H1 (cell line): ENCODE measurements at regions not wholly inside any gene's neighbourhood (a gene's known extent, or its start where the extent isn't known, plus 50 kb on each side); places are given as distances from the start of the nearest gene placed in this dataset.

ENCODE experiments used
- CTCF ChIA-PET: fragments of 300-600 bp; sonication (Branson Sonifier 250); formaldehyde crosslinking; loops from one replicate; lab custom pipeline; 2021; ENCODE audit not compliant: partially characterized antibody; lab: Charles Lee
- POLR2A ChIA-PET: fragments of 300-600 bp; sonication (Branson Sonifier 250); formaldehyde crosslinking; loops from one replicate; lab custom pipeline; 2021; ENCODE audit warnings: inconsistent platforms; ENCODE audit not compliant: partially characterized antibody; lab: Charles Lee
- DNase-seq, 2 experiments: peaks; one replicate each; pipeline versions ENCODE4 v3.0.0 to v3.0.0-alpha.2; 2010 to 2022; ENCODE audit warnings: low spot score in 2 of 2, low read depth in 1 of 2, mixed read lengths in 1 of 2
- FAIRE-seq: peaks from 2 replicates; lab custom pipeline; 2011; peaks lifted over from hg19 to GRCh38; lab: Jason Lieb, UNC
- H2AFZ ChIP-seq: 2 replicates; pipeline ENCODE4 v1.8.1; 2012; ENCODE audit warnings: low read length, inconsistent platforms
- H2AK5ac ChIP-seq: 2 replicates; pipeline ENCODE4 v1.6.1; 2013; ENCODE audit warnings: low read depth, low read length
- H2BK120ac ChIP-seq: replicated peaks from 2 replicates; pipeline ENCODE3; 2013; ENCODE audit warnings: low read depth, low read length, inconsistent platforms
- H2BK12ac ChIP-seq: 2 replicates; pipeline ENCODE4 v1.6.1; 2013; ENCODE audit warnings: low read depth, low read length
- H2BK15ac ChIP-seq: 2 replicates; pipeline ENCODE4 v1.6.1; 2013; ENCODE audit warnings: low read length
- H2BK20ac ChIP-seq: 2 replicates; pipeline ENCODE4 v1.6.1; 2013; ENCODE audit warnings: low read length
- H2BK5ac ChIP-seq: 2 replicates; pipeline ENCODE4 v1.6.1; 2013; ENCODE audit warnings: low read depth, low read length
- H3K14ac ChIP-seq: 2 replicates; pipeline ENCODE4 v1.6.1; 2013; ENCODE audit warnings: inconsistent platforms; ENCODE audit not compliant: insufficient read length
- H3K18ac ChIP-seq: 2 replicates; pipeline ENCODE4 v1.6.1; 2013; ENCODE audit warnings: low read length; ENCODE audit errors: extremely low read depth
- H3K23ac ChIP-seq: 2 replicates; pipeline ENCODE4 v1.6.1; 2013; ENCODE audit warnings: inconsistent platforms; ENCODE audit not compliant: insufficient read length
- H3K23me2 ChIP-seq: 2 replicates; pipeline ENCODE4 v1.6.1; 2013; ENCODE audit warnings: low read depth, low read length
- H3K27ac ChIP-seq: 2 replicates; pipeline ENCODE4 v1.6.1; 2011; ENCODE audit warnings: low read depth, low read length, inconsistent platforms
- H3K27me3 ChIP-seq, 4 experiments: replicated peaks in 1 of 4; 1 replicate in 1 of 4; 2 replicates in 3 of 4; pipeline versions ENCODE4 v1.6.1 to v1.8.1; 2011 to 2013; ENCODE audit warnings: low read length in 3 of 4, mild to moderate bottlenecking in 3 of 4, inconsistent platforms in 2 of 4, mixed read lengths in 2 of 4, moderate library complexity in 1 of 4; ENCODE audit not compliant: control insufficient read depth in 3 of 4, insufficient read depth in 3 of 4; ENCODE audit errors: extremely low read depth in 1 of 4
- H3K36me3 ChIP-seq, 4 experiments: 2 replicates each; pipeline versions ENCODE4 v1.6.1 to v1.8.1; 2011 to 2013; ENCODE audit warnings: mild to moderate bottlenecking in 4 of 4, low read length in 3 of 4, moderate library complexity in 2 of 4, control low read depth in 1 of 4, inconsistent platforms in 1 of 4; ENCODE audit not compliant: insufficient read depth in 4 of 4, control insufficient read depth in 2 of 4
- H3K4ac ChIP-seq: replicated peaks from 2 replicates; pipeline ENCODE3; 2013; ENCODE audit warnings: low read length, low read depth, mixed read lengths, inconsistent platforms; ENCODE audit not compliant: insufficient read length
- H3K4me1 ChIP-seq, 4 experiments: replicated peaks in 1 of 4; 1 replicate in 1 of 4; 2 replicates in 3 of 4; pipeline versions ENCODE4 v1.6.1 to v1.8.1; 2011 to 2013; ENCODE audit warnings: low read length in 3 of 4, inconsistent platforms in 2 of 4, mixed read lengths in 1 of 4; ENCODE audit not compliant: insufficient read depth in 4 of 4, control insufficient read depth in 3 of 4
- H3K4me2 ChIP-seq, 2 experiments: 2 replicates each; pipeline versions ENCODE4 v1.6.1 to v1.8.1; 2011 to 2013; ENCODE audit warnings: low read depth in 2 of 2, low read length in 2 of 2, control low read depth in 1 of 2, inconsistent platforms in 1 of 2, mild to moderate bottlenecking in 1 of 2; ENCODE audit not compliant: insufficient read depth in 1 of 2
- H3K4me3 ChIP-seq, 4 experiments: fragments of 200-600, 300-600 bp in 1 of 4; sonication (generic), shearing (Covaris generic), sonication (Bioruptor Twin) in 1 of 4; 2 replicates each; pipeline versions ENCODE4 v1.5.1 to v1.8.1; 2011 to 2016; ENCODE audit warnings: low read length in 4 of 4, low read depth in 3 of 4, control low read depth in 2 of 4, inconsistent platforms in 2 of 4, mild to moderate bottlenecking in 2 of 4, mixed read lengths in 1 of 4, moderate library complexity in 1 of 4; ENCODE audit not compliant: insufficient read depth in 2 of 4; ENCODE audit errors: extremely low read depth in 1 of 4
- H3K56ac ChIP-seq: replicated peaks from 2 replicates; pipeline ENCODE3; 2013; ENCODE audit warnings: low read depth, mild to moderate bottlenecking, mixed read lengths, low read length, inconsistent platforms; ENCODE audit not compliant: insufficient read length
- H3K79me1 ChIP-seq: 2 replicates; pipeline ENCODE4 v1.6.1; 2013; ENCODE audit warnings: low read depth, low read length, control low read depth
- H3K79me2 ChIP-seq, 2 experiments: 2 replicates each; pipeline versions ENCODE4 v1.6.1 to v1.8.1; 2012 to 2013; ENCODE audit warnings: low read length in 2 of 2, mild to moderate bottlenecking in 2 of 2, inconsistent platforms in 1 of 2; ENCODE audit not compliant: insufficient read depth in 2 of 2, control insufficient read depth in 1 of 2
- H3K9ac ChIP-seq, 4 experiments: replicated peaks in 1 of 4; 1 replicate in 1 of 4; 2 replicates in 3 of 4; pipeline versions ENCODE4 v1.6.1 to v1.8.1; 2011 to 2013; ENCODE audit warnings: low read depth in 3 of 4, low read length in 3 of 4, control low read depth in 2 of 4, mild to moderate bottlenecking in 2 of 4, moderate library complexity in 2 of 4, inconsistent platforms in 1 of 4; ENCODE audit errors: extremely low read depth in 1 of 4
- H3K9me3 ChIP-seq, 2 experiments: 2 replicates each; pipeline versions ENCODE4 v1.6.1 to v1.8.1; 2012 to 2013; ENCODE audit warnings: mild to moderate bottlenecking in 2 of 2, moderate library complexity in 2 of 2, control low read depth in 1 of 2, inconsistent platforms in 1 of 2, low read depth in 1 of 2, low read length in 1 of 2, mixed read lengths in 1 of 2; ENCODE audit not compliant: insufficient read depth in 2 of 2
- H4K20me1 ChIP-seq, 2 experiments: replicated peaks in 1 of 2; 2 replicates each; pipeline versions ENCODE3 to v1.8.1; 2011 to 2013; ENCODE audit warnings: inconsistent platforms in 2 of 2, low read length in 2 of 2, mild to moderate bottlenecking in 1 of 2; ENCODE audit not compliant: insufficient read depth in 2 of 2, control insufficient read depth in 1 of 2
- H4K5ac ChIP-seq: 2 replicates; pipeline ENCODE4 v1.6.1; 2013; ENCODE audit warnings: low read length, low read depth, mixed read lengths, inconsistent platforms; ENCODE audit not compliant: insufficient read length
- H4K8ac ChIP-seq: 2 replicates; pipeline ENCODE4 v1.8.0; 2013; ENCODE audit warnings: mild to moderate bottlenecking, moderate library complexity, low read length, inconsistent platforms; ENCODE audit not compliant: insufficient read depth; ENCODE audit errors: extremely low read depth
- H4K91ac ChIP-seq: replicated peaks from 2 replicates; pipeline ENCODE3; 2013; ENCODE audit warnings: low read length, mixed read lengths, inconsistent platforms; ENCODE audit not compliant: insufficient read length
- ATF3 ChIP-seq: IDR thresholded peaks from 2 replicates; pipeline ENCODE4 v1.6.1; 2011; ENCODE audit warnings: low read depth, mild to moderate bottlenecking, low read length; ENCODE audit not compliant: insufficient read depth
- FOSL1 ChIP-seq: IDR thresholded peaks from 2 replicates; pipeline ENCODE4 v1.6.1; 2011; ENCODE audit warnings: mild to moderate bottlenecking, low read depth, low read length, moderate library complexity; ENCODE audit not compliant: insufficient read depth
- HDAC6 ChIP-seq: IDR thresholded peaks from one replicate; pipeline ENCODE4 v1.7.1; 2012; ENCODE audit warnings: low read depth, mild to moderate bottlenecking, inconsistent platforms, low read length, moderate library complexity
- JUN ChIP-seq: IDR thresholded peaks from 2 replicates; pipeline ENCODE4 v1.6.1; 2011; ENCODE audit warnings: low read depth, mild to moderate bottlenecking, improper control_type of control experiment, low read length
- KDM4A ChIP-seq: IDR thresholded peaks from one replicate; pipeline ENCODE4 v1.7.1; 2012; ENCODE audit warnings: low read depth, mild to moderate bottlenecking, moderate library complexity, low read length, inconsistent platforms; ENCODE audit not compliant: severe bottlenecking
- SIRT6 ChIP-seq: IDR thresholded peaks from one replicate; pipeline ENCODE4 v1.7.1; 2012; ENCODE audit warnings: low read length, inconsistent platforms
- SIX5 ChIP-seq: IDR thresholded peaks from 2 replicates; pipeline ENCODE4 v1.6.1; 2011; ENCODE audit warnings: mild to moderate bottlenecking, low read depth, low read length
- USF2 ChIP-seq: IDR thresholded peaks from 2 replicates; pipeline ENCODE4 v1.6.1; 2011; ENCODE audit warnings: low read length, improper control_type of control experiment
- whole genome bisulfite sequencing, 2 experiments: shearing (Covaris generic) in 1 of 2; methylation state at CpG; one replicate each; pipeline versions ENCODE4 v1.1.6 to v1.1.7; 2013 to 2015; ENCODE audit warnings: low lambda C conversion rate in 2 of 2, mixed read lengths in 2 of 2, inconsistent platforms in 1 of 2, low coverage in 1 of 2, missing lambda C conversion rate in 1 of 2; ENCODE audit not compliant: insufficient replicate concordance in 2 of 2, insufficient coverage in 1 of 2, insufficient read length in 1 of 2; ENCODE audit errors: extremely low coverage in 1 of 2, missing lambda C conversion rate in 1 of 2; 5-methylcytosine and 5-hydroxymethylcytosine counted together

GRCh38 chr19:13557756-13558398, 51.6 kb upstream of the CACNA1A start:
- Histone ChIP-seq H3K4me1 (no peaks in the 10 kb centered on the region; a peak in 1 of 7 replicates), H4K8ac (no peak overlapping the region), H3K4ac (no peak overlapping the region), H3K36me3 (no peaks in the 10 kb centered on the region), H2BK20ac (no peak overlapping the region), H4K91ac (no peak overlapping the region), H3K4me3 (no peak overlapping the region), H4K5ac (no peak overlapping the region), H2AFZ (peak overlapping the region; percentile 31; the same call in 1 of the 2 replicates), H3K23ac (no peak overlapping the region), H2AK5ac (no peak overlapping the region), H2BK5ac (no peak overlapping the region), H3K9ac (no peak overlapping the region), H3K27ac (no peak overlapping the region), H4K20me1 (no peaks in the 10 kb centered on the region), H3K27me3 (no peaks in the 10 kb centered on the region), H3K4me2 (no peak overlapping the region), H2BK12ac (no peak overlapping the region), H3K79me2 (no peaks in the 10 kb centered on the region), H3K56ac (no peak overlapping the region), H3K14ac (no peak overlapping the region), H3K23me2 (no peaks in the 10 kb centered on the region), H2BK120ac (no peak overlapping the region), H3K9me3 (no peaks in the 10 kb centered on the region), H2BK15ac (no peak overlapping the region), H3K18ac (no peak overlapping the region), H3K79me1 (no peaks in the 10 kb centered on the region)
- TF ChIP-seq HDAC6 (no peak), ATF3 (peak; percentile 76; the same call in 1 of the 2 replicates), USF2 (peak; percentile 93), SIX5 (peak; percentile 89), FOSL1 (no peak), KDM4A (no peak), JUN (no peak), SIRT6 (no peak)
- DNase-seq (peak in 1 of 2 experiments; percentile 57), FAIRE-seq (peak; percentile 99)
- 41% methylated on average over 7 of the region's 7 CpGs; no CpG with 5 or more reads in 1 of the 2 experiments for WGBS, 2 experiments
- POLR2A ChIA-PET = no interaction called here
- CTCF ChIA-PET = no interaction called here
